ENCODE measurements at regions not wholly inside any gene's neighbourhood (a gene's known extent, or its start where the extent isn't known, plus 50 kb on each side); places are given as distances from the start of the nearest gene placed in this dataset.

GRCh38 chr9:38315085-38315595, 77.4 kb upstream of the ALDH1B1 start:
- Histone ChIP-seq H3K27me3 (ENCODE audit: insufficient read depth, insufficient read length) (peaks cover 6% of the 10 kb centered on the region), H3K9me3 (ENCODE audit: insufficient read depth, low read length) (no peaks in the 10 kb centered on the region), H3K4me1 (ENCODE audit: insufficient read depth, insufficient read length) (peaks cover 13% of the 10 kb centered on the region), H3K4me3 (ENCODE audit: insufficient read length, low read depth) (no peak overlapping the region), H3K36me3 (ENCODE audit: insufficient read depth, insufficient read length, low read length) (no peaks in the 10 kb centered on the region), H3K9ac (ENCODE audit: insufficient read length, low read depth) (no peak overlapping the region)
- TF ChIP-seq SUZ12 (IDR thresholded peaks at IDR 0.05; ENCODE audit: extremely low read depth, insufficient read depth, insufficient read length) = no peak
- no peak for TF ChIP-seq YY1 (IDR thresholded peaks at IDR 0.05; ENCODE audit: insufficient read depth, insufficient read length)
- TF ChIP-seq ZNF274 (IDR thresholded peaks at IDR 0.05; ENCODE audit: low read depth, low read length) = no peak
- DNase-seq (ENCODE audit: low read depth, low spot score) = no peak

- TF ChIP-seq ZNF274 (IDR thresholded peaks at IDR 0.05; ENCODE audit: low read depth, low read length) (no peak), YY1 (IDR thresholded peaks at IDR 0.05; ENCODE audit: insufficient read depth, insufficient read length) (no peak), SUZ12 (IDR thresholded peaks at IDR 0.05; ENCODE audit: extremely low read depth, insufficient read depth, insufficient read length) (no peak)
Observed at GRCh38 chr9:38313421-38313820, 79.1 kb upstream of the ALDH1B1 start.

GRCh38 chr9:38312406-38312805, 80.1 kb upstream of the ALDH1B1 start:
- Histone ChIP-seq H3K4me1 (ENCODE audit: insufficient read depth, insufficient read length) (peaks cover 20% of the 10 kb centered on the region), H3K36me3 (ENCODE audit: insufficient read depth, insufficient read length, low read length) (no peaks in the 10 kb centered on the region), H3K9ac (ENCODE audit: insufficient read length, low read depth) (no peak overlapping the region), H3K4me3 (ENCODE audit: insufficient read length, low read depth) (no peak overlapping the region), H3K27me3 (ENCODE audit: insufficient read depth, insufficient read length) (peaks cover 6% of the 10 kb centered on the region), H3K9me3 (ENCODE audit: insufficient read depth, low read length) (no peaks in the 10 kb centered on the region)
- DNase-seq (ENCODE audit: low read depth, low spot score) = no peak
- TF ChIP-seq ZNF274 (IDR thresholded peaks at IDR 0.05; ENCODE audit: low read depth, low read length) = no peak
- TF ChIP-seq SUZ12 (IDR thresholded peaks at IDR 0.05; ENCODE audit: extremely low read depth, insufficient read depth, insufficient read length) = no peak
- no peak for TF ChIP-seq YY1 (IDR thresholded peaks at IDR 0.05; ENCODE audit: insufficient read depth, insufficient read length)

More at GRCh38 chr9:38313421-38313820, 79.1 kb upstream of the ALDH1B1 start:
- peaks cover 6% of the 10 kb centered on the region for H3K27me3 ChIP-seq (ENCODE audit: insufficient read depth, insufficient read length)
- no peaks in the 10 kb centered on the region for H3K9me3 ChIP-seq (ENCODE audit: insufficient read depth, low read length)
- H3K9ac ChIP-seq (ENCODE audit: insufficient read length, low read depth) = no peak overlapping the region
- H3K4me3 ChIP-seq (ENCODE audit: insufficient read length, low read depth) = no peak overlapping the region
- DNase-seq (ENCODE audit: low read depth, low spot score) = no peak
- H3K4me1 ChIP-seq (ENCODE audit: insufficient read depth, insufficient read length) = peaks cover 20% of the 10 kb centered on the region
- H3K36me3 ChIP-seq (ENCODE audit: insufficient read depth, insufficient read length, low read length) = no peaks in the 10 kb centered on the region

GRCh38 chr9:38311382-38312270, 80.9 kb upstream of the ALDH1B1 start:
- no peak for TF ChIP-seq ZNF274 (IDR thresholded peaks at IDR 0.05; ENCODE audit: low read depth, low read length)
- no peak for TF ChIP-seq SUZ12 (IDR thresholded peaks at IDR 0.05; ENCODE audit: extremely low read depth, insufficient read depth, insufficient read length)
- no peak for TF ChIP-seq YY1 (IDR thresholded peaks at IDR 0.05; ENCODE audit: insufficient read depth, insufficient read length)
- Histone ChIP-seq H3K4me1 (ENCODE audit: insufficient read depth, insufficient read length) (peaks cover 20% of the 10 kb centered on the region), H3K9ac (ENCODE audit: insufficient read length, low read depth) (no peak overlapping the region), H3K4me3 (ENCODE audit: insufficient read length, low read depth) (no peak overlapping the region), H3K36me3 (ENCODE audit: insufficient read depth, insufficient read length, low read length) (no peaks in the 10 kb centered on the region), H3K9me3 (ENCODE audit: insufficient read depth, low read length) (no peaks in the 10 kb centered on the region), H3K27me3 (ENCODE audit: insufficient read depth, insufficient read length) (peaks cover 2% of the 10 kb centered on the region)
- DNase-seq (ENCODE audit: low read depth, low spot score) = no peak

GRCh38 chr9:38309324-38310195, 82.9 kb upstream of the ALDH1B1 start:
- H3K27me3 ChIP-seq (ENCODE audit: insufficient read depth, insufficient read length) = no peaks in the 10 kb centered on the region

GRCh38 chr9:38308136-38308535, 84.4 kb upstream of the ALDH1B1 start:
- H3K27me3 ChIP-seq (ENCODE audit: insufficient read depth, insufficient read length) = no peaks in the 10 kb centered on the region
- H3K4me3 ChIP-seq (ENCODE audit: insufficient read length, low read depth) = no peak overlapping the region
- H3K9me3 ChIP-seq (ENCODE audit: insufficient read depth, low read length) = no peaks in the 10 kb centered on the region
- H3K4me1 ChIP-seq (ENCODE audit: insufficient read depth, insufficient read length) = peaks cover 20% of the 10 kb centered on the region
- TF ChIP-seq SUZ12 (IDR thresholded peaks at IDR 0.05; ENCODE audit: extremely low read depth, insufficient read depth, insufficient read length) = no peak
- no peak for TF ChIP-seq YY1 (IDR thresholded peaks at IDR 0.05; ENCODE audit: insufficient read depth, insufficient read length)
- TF ChIP-seq ZNF274 (IDR thresholded peaks at IDR 0.05; ENCODE audit: low read depth, low read length) = no peak
- DNase-seq (ENCODE audit: low read depth, low spot score) = no peak
- H3K9ac ChIP-seq (ENCODE audit: insufficient read length, low read depth) = no peak overlapping the region
- H3K36me3 ChIP-seq (ENCODE audit: insufficient read depth, insufficient read length, low read length) = no peaks in the 10 kb centered on the region

More at GRCh38 chr9:38309324-38310195, 82.9 kb upstream of the ALDH1B1 start:
- Histone ChIP-seq H3K4me1 (ENCODE audit: insufficient read depth, insufficient read length) (peaks cover 20% of the 10 kb centered on the region), H3K36me3 (ENCODE audit: insufficient read depth, insufficient read length, low read length) (no peaks in the 10 kb centered on the region), H3K9ac (ENCODE audit: insufficient read length, low read depth) (no peak overlapping the region), H3K9me3 (ENCODE audit: insufficient read depth, low read length) (no peaks in the 10 kb centered on the region), H3K4me3 (ENCODE audit: insufficient read length, low read depth) (no peak overlapping the region)
- DNase-seq (ENCODE audit: low read depth, low spot score) = no peak
- TF ChIP-seq SUZ12 (IDR thresholded peaks at IDR 0.05; ENCODE audit: extremely low read depth, insufficient read depth, insufficient read length) (no peak), ZNF274 (IDR thresholded peaks at IDR 0.05; ENCODE audit: low read depth, low read length) (no peak), YY1 (IDR thresholded peaks at IDR 0.05; ENCODE audit: insufficient read depth, insufficient read length) (no peak)
